GM18502 (cell line): ENCODE measurements at regions not wholly inside any gene's neighbourhood (a gene's known extent, or its start where the extent isn't known, plus 50 kb on each side); places are given as distances from the start of the nearest gene placed in this dataset.
"Not testable (repeated sequence)": the region's sequence is repeated elsewhere in the genome, so short reads cannot be mapped to it uniquely, and the experiment has no call there.

Experiments used
- ATAC-seq: cut with Tn5 transposase; IDR thresholded peaks from one replicate; pipeline ENCODE4 v1.9.1; 2021; ENCODE audit warnings: mild to moderate bottlenecking; ENCODE audit not compliant: unreplicated experiment, poor library complexity

DNA sequence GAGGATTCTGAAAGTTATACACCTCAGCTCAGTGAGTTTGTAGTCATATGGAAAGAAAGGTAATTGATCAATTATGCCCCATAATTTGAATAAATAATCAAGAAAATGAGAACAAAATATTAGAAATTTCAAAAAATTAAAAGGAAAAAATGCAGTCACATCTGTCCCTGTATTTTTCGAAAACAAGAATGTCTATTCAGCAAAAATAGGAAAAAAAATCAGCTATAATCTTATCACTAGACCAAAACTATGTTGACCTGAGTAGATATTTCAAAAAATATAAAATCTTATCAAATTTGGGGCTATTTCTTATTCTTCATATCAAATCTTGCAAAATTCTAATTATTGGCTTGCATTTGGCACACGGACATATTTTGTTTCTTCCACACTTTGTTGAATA lies 501.2 kb upstream of the CNTN3 start:
- ATAC-seq, result no peak

DNA sequence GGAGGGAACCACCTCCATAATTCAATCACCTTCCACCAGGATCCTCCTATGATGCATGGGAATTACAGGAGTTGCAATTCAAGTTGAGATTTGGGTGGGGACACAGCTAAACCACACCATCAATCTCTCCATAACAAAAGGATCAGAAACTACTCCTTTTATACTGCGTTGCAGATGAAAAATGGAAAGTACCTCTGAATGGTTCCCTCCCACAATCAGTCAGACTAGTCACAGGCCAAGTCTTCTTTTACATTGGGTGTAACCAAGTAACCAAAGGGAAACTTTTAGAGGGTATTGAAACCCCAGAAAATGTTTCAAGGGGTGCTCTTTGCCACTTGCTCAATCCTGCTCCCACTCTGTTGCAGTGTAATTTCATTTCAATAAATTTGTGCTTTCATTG lies 504.3 kb upstream of the CNTN3 start:
- no peak for ATAC-seq

GRCh38 chr3:75126556-75126955 lies 512.1 kb upstream of the CNTN3 start:
- no peak for ATAC-seq

DNA sequence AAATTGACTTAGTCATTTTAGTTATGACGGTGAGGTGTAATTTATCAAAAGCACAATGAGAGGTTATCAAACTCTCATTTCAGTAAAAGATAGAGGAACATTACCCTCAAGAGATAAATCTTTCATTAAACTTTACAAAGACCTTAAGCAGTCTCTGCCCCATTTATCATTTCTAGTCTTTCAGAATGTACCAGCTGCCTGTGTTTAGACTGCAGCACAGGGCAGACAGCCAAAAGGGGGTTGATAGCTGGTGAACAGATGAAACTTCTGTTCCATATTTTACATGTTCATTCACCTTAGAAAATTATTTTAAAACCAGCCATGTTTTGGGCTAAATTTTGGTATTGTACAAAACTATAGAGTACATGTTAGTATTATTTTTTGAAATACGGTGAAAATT lies 514.6 kb upstream of the CNTN3 start:
- ATAC-seq, result no peak

DNA sequence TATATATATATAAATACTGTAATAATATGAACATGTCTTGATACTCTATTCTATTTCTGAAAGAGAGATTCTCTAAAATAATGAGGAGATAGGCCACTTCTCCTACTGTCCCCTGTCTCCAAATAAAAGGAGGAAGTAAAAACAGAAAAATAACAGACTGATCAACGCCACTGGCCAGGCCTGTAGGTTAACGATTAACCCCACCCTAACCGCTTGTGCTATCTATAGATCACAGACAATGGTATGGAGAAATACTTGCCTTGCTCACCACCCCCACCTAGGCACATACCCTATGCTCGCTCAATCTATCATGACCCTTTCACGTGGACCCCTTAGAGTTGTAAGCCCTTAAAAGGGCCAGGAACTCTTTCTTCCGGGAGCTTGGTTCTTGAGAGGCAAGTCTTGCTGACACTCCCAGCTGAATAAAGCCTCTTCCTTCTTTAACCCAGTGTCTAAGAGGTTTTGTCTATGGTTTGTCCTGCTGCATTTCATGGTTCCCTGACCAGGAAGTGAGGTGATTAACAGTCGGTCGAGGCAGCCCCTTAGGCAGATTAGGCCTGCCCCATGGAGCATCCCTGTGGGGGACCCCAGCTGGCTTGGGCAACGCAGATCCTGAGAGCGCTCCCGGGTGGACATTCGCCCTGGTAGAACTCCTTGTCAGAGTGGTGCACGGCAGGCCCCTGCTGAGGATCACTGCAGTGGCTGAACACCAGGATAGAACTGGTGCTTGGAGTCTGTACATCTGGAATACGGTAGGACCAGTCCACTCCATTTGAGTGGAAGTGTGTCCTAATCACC lies 521.8 kb upstream of the CNTN3 start:
- no peak for ATAC-seq

- no peak for ATAC-seq
These were observed 523.9 kb upstream of the CNTN3 start for GRCh38 chr3:75138345-75138744.

DNA sequence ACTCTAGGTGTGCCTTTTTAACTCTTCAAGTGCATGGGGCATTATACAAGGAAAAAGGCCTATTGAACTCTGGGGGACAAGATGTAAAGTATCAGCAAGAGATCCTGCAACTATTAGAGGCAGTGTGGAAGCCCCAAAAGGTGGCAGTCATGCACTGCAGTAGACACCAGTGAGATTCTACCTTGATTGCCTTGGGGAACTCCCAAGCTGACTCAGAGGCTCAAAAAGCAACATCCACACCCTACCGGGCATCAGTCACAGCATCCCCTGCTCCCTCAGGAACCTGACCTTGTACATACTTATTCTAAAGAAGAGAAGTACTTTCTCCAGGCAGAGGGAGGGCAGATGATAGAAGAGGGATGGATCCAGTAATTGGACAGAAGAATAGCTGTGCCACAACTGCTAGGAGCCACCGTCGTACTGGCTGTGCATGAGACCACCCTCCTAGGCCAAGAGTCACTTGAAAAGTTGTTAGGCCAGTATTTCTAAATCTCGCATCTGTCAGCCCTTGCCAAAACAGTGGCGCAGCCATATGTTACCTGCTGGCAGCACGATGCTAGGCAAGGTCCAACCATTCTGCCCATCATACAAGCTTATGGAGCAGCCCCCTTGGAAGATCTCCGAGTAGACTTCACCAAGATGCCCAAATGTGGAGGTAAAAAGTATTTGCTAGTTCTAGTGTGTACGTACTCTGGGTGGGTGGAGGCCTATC lies 523.1 kb upstream of the FRG2C start:
- no peak for ATAC-seq

- ATAC-seq, result no peak
These were observed 519.7 kb upstream of the FRG2C start for GRCh38 chr3:75144406-75144805.

- no peak for ATAC-seq
These were observed 492.4 kb upstream of the FRG2C start for GRCh38 chr3:75171630-75172230.

- ATAC-seq, result peak; percentile 75
These were observed 487.2 kb upstream of the FRG2C start for GRCh38 chr3:75176937-75177336.

- peak; percentile 56 for ATAC-seq
These were observed 483.7 kb upstream of the FRG2C start for GRCh38 chr3:75180235-75180944.

GRCh38 chr3:75180945-75181298 lies 483.2 kb upstream of the FRG2C start:
- no peak for ATAC-seq

DNA sequence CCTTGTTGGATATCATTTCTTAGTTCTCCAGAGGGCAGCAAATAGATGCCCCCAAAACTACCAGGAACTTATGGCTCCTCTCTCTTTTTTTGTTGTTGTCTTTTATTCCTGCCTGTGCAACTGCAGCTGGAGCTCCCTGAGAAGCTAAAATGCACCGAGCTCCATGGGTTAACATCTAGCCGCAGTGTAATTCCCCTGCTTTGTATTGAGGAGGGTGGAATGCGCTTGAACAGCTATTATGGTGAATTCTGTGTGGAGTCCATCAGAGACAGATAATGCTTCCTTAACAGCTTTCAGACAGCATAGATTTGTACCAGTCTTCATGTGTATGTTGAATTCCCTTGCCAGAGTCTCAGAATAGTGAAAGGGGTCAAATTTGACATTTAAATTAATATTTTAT lies 475.2 kb upstream of the FRG2C start:
- no peak for ATAC-seq

DNA sequence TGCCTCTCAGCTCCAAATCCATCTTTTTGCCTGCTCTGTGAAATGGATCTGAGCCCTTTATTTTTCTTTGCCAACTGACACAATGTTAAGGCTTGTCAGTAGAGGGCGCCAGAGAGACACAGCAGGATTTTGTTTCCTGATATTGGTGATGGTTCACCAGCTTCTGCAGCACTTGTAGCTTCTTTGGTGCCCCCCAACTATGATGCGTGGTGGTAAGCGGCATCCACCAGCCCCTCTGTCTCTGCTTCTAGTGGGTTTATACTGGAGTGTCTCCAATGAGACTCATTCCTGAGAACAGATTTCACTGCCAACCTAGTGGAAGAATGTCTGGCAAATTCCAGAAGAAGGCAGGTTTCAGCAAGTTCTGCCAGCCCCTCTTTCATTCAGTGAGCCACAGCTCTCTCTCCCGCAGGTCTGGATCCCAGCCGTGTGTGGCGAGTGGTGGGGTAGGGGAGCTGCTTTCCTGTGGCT lies 471.9 kb upstream of the FRG2C start:
- peak; percentile 90 for ATAC-seq

DNA sequence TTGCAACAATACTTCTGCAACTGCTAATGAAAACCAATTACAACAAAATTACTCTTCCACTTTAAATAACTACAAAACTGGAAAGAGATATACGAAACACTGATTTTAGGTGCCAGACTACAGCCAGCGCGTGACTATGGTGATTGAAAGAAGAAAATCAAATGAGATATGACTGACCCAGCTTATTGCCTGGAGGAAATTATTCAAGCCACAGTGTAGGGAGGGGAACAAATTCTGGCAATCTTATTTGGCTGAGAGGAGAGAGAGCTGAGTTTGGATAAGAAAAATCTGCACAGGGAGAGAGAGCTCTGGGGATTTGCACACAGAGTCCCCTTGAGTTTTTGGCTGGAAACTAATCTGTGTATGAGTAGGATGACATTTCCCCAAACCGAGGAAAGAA lies 470.3 kb upstream of the FRG2C start:
- no peak for ATAC-seq

- ATAC-seq, result not testable (repeated sequence)
These were observed 449.8 kb upstream of the FRG2C start for GRCh38 chr3:75214332-75214731.

DNA sequence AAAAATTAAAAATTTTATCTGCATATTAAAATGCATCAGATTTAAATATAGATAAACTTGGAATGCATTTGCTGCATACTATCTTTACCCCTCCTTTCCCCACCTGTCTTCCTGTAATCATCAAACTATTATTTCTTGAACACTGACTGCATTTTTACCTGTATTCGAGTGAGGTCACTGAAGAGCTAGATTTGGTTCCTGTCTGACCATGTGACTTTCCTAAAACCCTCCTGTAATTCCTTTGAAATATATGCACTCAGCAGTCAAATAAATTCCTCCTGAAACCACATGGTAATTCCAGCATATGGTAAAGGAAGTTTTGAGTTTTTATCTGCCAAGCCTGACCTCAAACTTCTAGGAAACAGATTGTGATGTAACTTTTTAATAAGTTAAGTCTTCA lies 445.6 kb upstream of the FRG2C start:
- ATAC-seq, result no peak

DNA sequence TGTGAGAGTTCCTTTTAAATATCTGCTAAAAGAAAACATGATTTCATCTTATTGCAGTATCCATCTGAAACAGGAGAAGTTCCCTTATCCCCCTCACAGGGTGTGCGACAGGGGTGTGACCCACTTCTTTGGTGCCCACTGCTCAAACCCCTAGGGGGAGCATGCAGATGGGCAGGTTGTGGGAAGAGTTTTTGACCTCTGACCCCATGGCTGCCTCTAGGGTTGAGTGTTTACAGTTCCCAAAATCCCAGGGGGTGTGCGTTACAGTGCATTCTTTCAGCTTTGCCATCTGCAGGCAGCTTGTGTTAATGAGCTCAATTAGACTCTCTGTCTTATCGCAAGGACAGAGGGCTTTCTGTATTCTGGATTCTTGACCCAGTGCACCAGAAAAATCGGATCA lies 443.2 kb upstream of the FRG2C start:
- ATAC-seq, result no peak

DNA sequence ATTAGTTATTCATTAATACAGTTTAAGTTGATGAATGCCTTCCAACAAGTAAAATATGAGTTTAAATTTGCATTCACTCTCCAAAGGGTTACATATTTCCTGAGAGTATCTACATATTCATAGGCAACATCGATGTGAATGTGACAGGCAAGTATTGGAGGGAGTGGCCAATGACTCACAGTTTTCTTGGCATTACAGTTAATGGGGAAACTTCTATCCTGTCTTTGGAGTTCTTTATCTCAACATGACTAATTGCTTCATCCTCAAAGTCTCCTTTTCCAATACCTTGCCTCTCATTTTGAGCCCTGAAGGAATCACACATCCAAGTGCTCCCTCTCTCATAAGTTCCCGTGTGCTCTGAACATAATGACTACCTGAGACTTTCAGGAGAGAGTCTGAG lies 439.7 kb upstream of the FRG2C start:
- ATAC-seq, result no peak

- ATAC-seq, result no peak
These were observed 431.9 kb upstream of the FRG2C start for GRCh38 chr3:75232216-75232615.

DNA sequence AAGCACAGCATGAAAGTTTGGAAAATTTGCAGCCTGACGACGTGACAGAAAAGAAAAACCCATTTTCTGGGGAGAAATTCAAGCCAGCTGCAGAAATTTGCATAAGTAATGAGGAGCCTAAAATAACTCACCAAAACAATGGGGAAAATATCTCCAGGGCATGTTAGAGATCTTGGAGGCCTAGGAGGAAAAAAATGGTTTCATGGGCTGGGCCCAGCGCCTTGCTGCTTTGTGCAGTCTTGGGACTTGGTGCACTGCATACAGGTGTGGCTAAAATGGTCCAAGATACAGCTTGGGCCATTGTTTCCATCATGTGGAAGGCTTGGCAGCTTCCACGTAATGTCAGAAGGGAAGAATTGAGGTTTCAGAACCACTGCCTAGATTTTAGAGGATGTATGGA lies 428.5 kb upstream of the FRG2C start:
- ATAC-seq, result no peak
